HUES64 (cell line): ENCODE measurements at regions not wholly inside any gene's neighbourhood (a gene's known extent, or its start where the extent isn't known, plus 50 kb on each side); places are given as distances from the start of the nearest gene placed in this dataset.

Experiments
- H3K27ac ChIP-seq: 2 replicates; pipeline ENCODE4 v1.7.0; 2013; ENCODE audit warnings: low read depth, low read length, inconsistent platforms
- H3K27me3 ChIP-seq: 2 replicates; pipeline ENCODE4 v1.6.1; 2013; ENCODE audit warnings: mild to moderate bottlenecking, low read length; ENCODE audit not compliant: insufficient read depth
- H3K36me3 ChIP-seq: 2 replicates; pipeline ENCODE4 v1.6.1; 2013; ENCODE audit warnings: mild to moderate bottlenecking, low read length; ENCODE audit not compliant: insufficient read depth
- H3K4me1 ChIP-seq: 2 replicates; pipeline ENCODE4 v1.6.1; 2013; ENCODE audit warnings: mild to moderate bottlenecking, low read length, moderate library complexity; ENCODE audit not compliant: insufficient read depth
- H3K4me3 ChIP-seq: 2 replicates; pipeline ENCODE4 v1.5.1; 2013; ENCODE audit warnings: mild to moderate bottlenecking, low read length, moderate library complexity
- H3K9ac ChIP-seq: 2 replicates; pipeline ENCODE4 v1.6.1; 2013; ENCODE audit warnings: mild to moderate bottlenecking, low read depth, low read length
- H3K9me3 ChIP-seq: 2 replicates; pipeline ENCODE4 v1.6.1; 2013; ENCODE audit warnings: low read depth, low read length; ENCODE audit not compliant: insufficient read depth
- WGBS: fragments of 150-250, 120-280 bp; methylation state at CpG from one replicate; pipeline ENCODE4 v1.1.7; 2013; ENCODE audit warnings: missing lambda C conversion rate; 5-methylcytosine and 5-hydroxymethylcytosine counted together

DNA sequence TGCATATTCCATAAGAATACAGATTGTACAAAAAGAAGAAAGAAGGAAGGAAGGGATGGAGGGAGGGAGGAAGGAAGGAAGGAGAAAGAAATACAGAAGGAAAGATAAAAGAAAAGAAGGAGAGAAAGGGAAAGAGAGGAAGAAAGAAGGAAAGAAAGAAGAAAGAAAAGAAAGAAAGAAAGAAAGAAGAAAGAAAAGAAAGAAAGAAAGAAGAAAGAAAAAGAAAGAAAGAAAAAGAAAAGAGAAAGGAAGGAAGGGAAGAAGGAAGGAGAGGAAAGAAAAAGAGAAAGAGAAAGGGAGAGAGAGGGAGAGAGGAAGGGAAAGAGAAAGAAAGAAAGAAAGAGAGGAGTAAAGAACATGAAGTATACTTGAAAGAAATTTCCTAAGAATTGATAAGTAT lies 577.9 kb upstream of the ALCAM start:
- no peaks in the 10 kb centered on the region for H3K9me3 ChIP-seq
- no peak overlapping the region for H3K4me3 ChIP-seq
- H3K36me3 ChIP-seq = no peaks in the 10 kb centered on the region
- H3K4me1 ChIP-seq = no peaks in the 10 kb centered on the region
- H3K9ac ChIP-seq = no peak overlapping the region
- no peaks in the 10 kb centered on the region for H3K27me3 ChIP-seq
- H3K27ac ChIP-seq = no peak overlapping the region

DNA sequence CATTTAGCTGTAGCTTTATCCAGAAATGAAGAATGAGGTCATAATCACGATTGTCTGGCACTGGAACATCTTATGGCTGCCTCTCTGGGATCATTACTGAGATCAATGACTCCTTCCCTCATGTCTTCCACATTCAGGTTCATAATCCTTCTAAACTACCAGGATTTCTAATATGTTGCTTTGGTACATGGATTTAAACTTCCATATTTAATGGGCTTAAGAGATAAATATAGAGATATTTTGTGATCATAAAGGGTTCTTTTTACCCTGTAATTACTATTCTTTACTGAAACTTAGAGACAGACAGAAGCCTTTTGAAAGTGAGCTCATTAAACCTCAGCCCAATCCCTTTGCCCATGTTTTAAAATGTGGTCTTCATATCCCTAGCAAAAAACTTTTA lies 575.4 kb upstream of the ALCAM start:
- Histone ChIP-seq H3K9me3 (no peaks in the 10 kb centered on the region), H3K27ac (no peak overlapping the region), H3K4me3 (no peak overlapping the region), H3K27me3 (no peaks in the 10 kb centered on the region), H3K9ac (no peak overlapping the region), H3K36me3 (no peaks in the 10 kb centered on the region), H3K4me1 (no peaks in the 10 kb centered on the region)
- WGBS = 97% methylated on average over 1 of the region's 1 CpG

DNA sequence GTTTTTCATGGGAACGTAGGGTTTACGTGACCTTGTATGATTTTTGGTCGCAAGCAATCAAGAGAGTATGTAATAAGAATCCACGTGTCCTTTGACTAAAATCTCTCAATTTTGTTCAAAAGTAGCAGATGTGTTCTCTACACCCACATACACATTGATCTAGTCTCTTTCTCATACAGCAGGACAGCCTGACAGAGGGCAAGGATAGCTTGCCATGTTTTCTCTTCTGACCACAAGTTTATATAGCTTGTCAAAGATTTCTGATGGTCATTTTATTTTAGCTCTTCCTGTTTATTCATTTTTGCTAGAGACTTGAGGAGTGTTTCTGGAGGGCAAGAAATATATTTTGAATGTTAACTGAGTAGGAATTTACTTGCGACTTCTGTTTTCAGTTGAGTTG lies 570.2 kb upstream of the ALCAM start:
- 97% methylated on average over 5 of the region's 5 CpGs for WGBS

DNA sequence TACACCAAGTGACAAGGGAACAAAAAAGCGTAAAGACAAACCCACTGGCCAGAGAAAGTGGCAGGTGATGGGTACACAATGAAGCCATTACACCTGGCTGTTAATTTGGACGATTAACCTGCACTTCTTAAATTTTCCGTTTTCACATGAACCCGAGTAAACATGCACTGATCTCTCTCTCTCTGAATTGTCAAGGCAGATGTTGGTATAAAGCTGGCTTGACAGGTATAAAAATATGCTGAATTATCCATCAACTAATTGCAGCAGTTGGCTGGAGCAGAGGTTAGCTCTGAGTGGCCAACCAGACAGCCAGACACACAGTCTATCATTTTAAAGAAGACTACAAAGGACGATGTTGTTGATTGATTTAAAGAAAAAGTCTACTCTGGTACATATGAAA lies 561.7 kb upstream of the ALCAM start:
- H3K27ac ChIP-seq = no peak overlapping the region
- no peak overlapping the region for H3K9ac ChIP-seq
- H3K36me3 ChIP-seq = no peaks in the 10 kb centered on the region
- no peaks in the 10 kb centered on the region for H3K27me3 ChIP-seq
- no peaks in the 10 kb centered on the region for H3K9me3 ChIP-seq
- 98% methylated on average over 4 of the region's 5 CpGs for WGBS
- H3K4me3 ChIP-seq = no peak overlapping the region
- H3K4me1 ChIP-seq = no peaks in the 10 kb centered on the region

More for the DNA sequence above, 570.2 kb upstream of the ALCAM start:
- Histone ChIP-seq H3K36me3 (no peaks in the 10 kb centered on the region), H3K27ac (no peak overlapping the region), H3K9ac (no peak overlapping the region), H3K9me3 (no peaks in the 10 kb centered on the region), H3K27me3 (no peaks in the 10 kb centered on the region), H3K4me3 (no peak overlapping the region), H3K4me1 (no peaks in the 10 kb centered on the region; the same call in 1 of the 2 replicates)

DNA sequence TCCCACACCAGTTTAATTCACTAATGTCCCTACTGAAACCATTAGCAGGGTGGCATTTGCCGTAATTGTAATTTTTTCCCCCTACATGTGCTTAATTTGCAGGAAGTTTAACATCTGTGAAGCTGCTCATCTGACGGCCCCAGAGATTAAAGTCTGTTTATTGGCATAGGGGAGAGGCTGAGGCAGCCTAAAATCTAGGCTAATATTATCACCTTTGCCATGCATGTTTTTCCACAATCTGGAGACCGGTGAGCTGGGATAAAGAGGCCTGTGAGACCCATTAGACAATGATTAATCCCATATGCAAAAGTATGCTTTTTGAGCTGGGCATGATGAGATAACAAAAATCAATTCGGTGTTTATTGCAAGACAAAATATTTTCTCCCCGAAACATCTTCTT lies 561.2 kb upstream of the ALCAM start:
- 96% methylated on average over 4 of the region's 5 CpGs for WGBS

DNA sequence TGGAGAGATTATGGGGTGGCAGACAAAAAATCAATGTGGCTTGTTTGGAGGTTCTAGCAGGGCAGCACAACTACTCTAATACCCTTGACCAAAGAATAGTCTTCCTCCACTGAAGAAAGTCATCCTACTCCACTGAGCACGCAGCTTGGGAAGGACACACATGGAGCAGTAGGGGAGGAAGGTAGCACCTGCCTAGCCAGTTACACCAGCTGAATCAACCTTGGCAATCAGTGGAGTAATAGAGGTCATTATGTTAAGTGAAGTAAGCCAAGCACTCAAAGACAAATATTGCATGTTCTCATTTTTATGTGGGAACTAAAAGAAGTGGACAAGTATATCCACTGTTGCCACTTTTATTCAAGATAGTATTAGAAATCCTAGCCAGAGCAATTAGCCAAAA lies 555.8 kb upstream of the ALCAM start:
- Histone ChIP-seq H3K36me3 (no peaks in the 10 kb centered on the region), H3K27me3 (no peaks in the 10 kb centered on the region), H3K4me1 (peaks cover 6% of the 10 kb centered on the region), H3K4me3 (no peak overlapping the region), H3K9ac (no peak overlapping the region), H3K9me3 (no peaks in the 10 kb centered on the region), H3K27ac (no peak overlapping the region)
- 92% methylated on average over 1 of the region's 1 CpG for WGBS

More for the DNA sequence above, 561.2 kb upstream of the ALCAM start:
- H3K4me1 ChIP-seq = no peaks in the 10 kb centered on the region
- no peak overlapping the region for H3K27ac ChIP-seq
- H3K4me3 ChIP-seq = no peak overlapping the region
- H3K27me3 ChIP-seq = no peaks in the 10 kb centered on the region
- H3K9me3 ChIP-seq = no peaks in the 10 kb centered on the region
- no peaks in the 10 kb centered on the region for H3K36me3 ChIP-seq
- H3K9ac ChIP-seq = no peak overlapping the region

DNA sequence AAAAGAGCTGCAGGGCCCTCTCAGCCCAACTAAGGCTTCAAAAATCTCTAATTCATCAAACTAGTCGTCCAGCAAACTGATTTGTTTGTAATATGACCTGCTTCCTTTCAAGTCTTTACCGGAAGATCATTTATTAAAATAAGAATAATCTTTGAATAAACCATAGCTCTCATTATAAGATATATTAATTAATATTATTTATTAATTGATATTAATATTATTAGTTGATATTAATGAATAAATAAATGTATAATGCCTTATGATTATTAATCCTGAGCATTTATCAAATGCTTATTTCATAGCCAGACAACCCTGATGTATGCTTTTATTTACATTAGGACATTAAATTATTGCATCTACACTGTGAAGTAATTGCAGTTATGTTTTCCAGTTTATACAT lies 550.7 kb upstream of the ALCAM start:
- WGBS = 14% methylated on average over 1 of the region's 2 CpGs
- Histone ChIP-seq H3K9me3 (peaks cover 13% of the 10 kb centered on the region), H3K4me3 (no peak overlapping the region)

DNA sequence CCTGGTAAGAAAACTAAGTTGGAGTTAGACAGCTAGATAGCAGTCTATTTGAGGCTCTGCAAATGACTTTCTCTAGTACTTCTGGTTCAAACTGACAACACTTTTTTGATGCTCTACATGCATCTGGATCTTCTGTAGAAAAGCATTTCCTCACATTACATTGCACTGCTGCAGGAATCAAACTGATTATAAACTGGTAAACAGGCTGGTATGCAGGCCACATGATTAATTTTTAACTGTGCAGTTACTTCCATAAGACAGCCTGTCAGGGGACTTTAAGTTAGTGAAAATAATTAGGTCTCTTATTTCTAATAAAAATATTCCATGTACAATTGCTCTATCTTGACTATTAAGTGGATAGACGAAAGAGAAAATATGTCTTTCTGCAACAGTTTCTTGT lies 550.0 kb upstream of the ALCAM start:
- no peaks in the 10 kb centered on the region for H3K27me3 ChIP-seq
- 78% methylated on average over 1 of the region's 1 CpG for WGBS
- H3K27ac ChIP-seq = no peak overlapping the region
- H3K36me3 ChIP-seq = no peaks in the 10 kb centered on the region
- H3K9me3 ChIP-seq = peaks cover 20% of the 10 kb centered on the region
- peaks cover 6% of the 10 kb centered on the region for H3K4me1 ChIP-seq
- no peak overlapping the region for H3K9ac ChIP-seq
- H3K4me3 ChIP-seq = no peak overlapping the region

More for the DNA sequence above, 550.7 kb upstream of the ALCAM start:
- H3K4me1 ChIP-seq = peaks cover 6% of the 10 kb centered on the region
- H3K27ac ChIP-seq = no peak overlapping the region
- no peaks in the 10 kb centered on the region for H3K27me3 ChIP-seq
- no peak overlapping the region for H3K9ac ChIP-seq
- no peaks in the 10 kb centered on the region for H3K36me3 ChIP-seq

DNA sequence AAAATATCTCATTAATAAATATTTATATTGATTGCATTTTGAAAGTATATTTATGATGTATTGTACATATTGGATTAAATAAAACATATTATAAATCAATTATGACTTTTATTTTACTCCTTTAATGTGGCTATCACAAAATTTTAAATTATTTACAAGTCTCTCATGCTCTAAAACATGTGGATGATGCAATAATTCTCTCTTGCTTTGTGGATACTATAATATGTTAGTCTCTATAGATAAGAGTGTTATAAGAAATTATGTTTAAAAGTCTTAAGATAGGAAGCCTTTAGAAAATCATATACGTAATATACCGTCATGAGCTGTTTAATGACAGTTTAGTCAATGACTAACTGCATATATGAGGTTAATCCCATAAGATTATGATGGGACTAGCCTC lies 547.4 kb upstream of the ALCAM start:
- 50% methylated on average over 2 of the region's 2 CpGs for WGBS
- Histone ChIP-seq H3K36me3 (no peaks in the 10 kb centered on the region), H3K4me3 (no peak overlapping the region), H3K9ac (no peak overlapping the region), H3K9me3 (peaks cover 34% of the 10 kb centered on the region), H3K27ac (no peak overlapping the region), H3K4me1 (peaks cover 7% of the 10 kb centered on the region), H3K27me3 (no peaks in the 10 kb centered on the region)

DNA sequence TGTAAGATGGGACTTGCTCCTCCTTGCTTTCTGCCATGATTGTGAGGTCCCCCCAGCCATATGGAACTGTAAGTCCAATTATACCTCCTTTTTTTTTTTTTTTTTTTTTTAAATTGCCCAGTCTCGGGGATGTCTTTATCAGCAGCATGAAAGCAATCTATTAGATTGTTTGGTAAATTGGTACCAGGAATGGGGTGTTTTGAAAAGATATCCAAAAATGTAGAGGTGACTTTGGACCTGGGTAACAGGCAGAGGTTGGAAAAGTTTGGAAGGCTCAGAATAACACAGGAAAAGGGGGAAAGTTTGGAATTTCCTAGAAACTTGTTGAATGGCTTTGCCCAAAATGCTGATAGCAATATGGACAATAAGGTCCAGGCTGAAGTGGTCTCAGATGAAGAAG lies 545.8 kb upstream of the ALCAM start:
- 91% methylated on average over 1 of the region's 1 CpG for WGBS
- Histone ChIP-seq H3K9ac (no peak overlapping the region), H3K4me3 (no peak overlapping the region), H3K27ac (no peak overlapping the region), H3K36me3 (no peaks in the 10 kb centered on the region), H3K27me3 (no peaks in the 10 kb centered on the region), H3K4me1 (peaks cover 17% of the 10 kb centered on the region), H3K9me3 (peaks cover 34% of the 10 kb centered on the region)

DNA sequence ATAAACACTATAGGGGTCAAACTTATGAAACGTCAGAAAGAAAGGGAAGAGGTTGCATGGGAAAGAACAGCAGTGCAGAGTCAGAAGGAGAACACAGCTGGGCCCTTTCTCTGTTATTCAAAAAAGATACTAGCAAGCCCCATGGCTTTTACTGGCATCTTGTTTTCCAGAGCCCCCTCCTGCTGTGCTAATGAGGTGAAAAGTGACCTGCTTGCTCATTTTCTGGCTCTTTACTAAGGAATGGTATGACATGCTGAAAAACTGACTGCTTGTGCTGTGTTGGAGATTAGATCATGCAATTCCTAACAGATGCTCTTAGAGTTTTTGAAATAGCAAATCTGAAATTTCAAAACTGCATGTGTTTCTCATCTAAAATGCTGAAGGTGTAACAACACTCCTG lies 541.6 kb upstream of the ALCAM start:
- no peak overlapping the region for H3K4me3 ChIP-seq
- H3K27me3 ChIP-seq = peaks cover 5% of the 10 kb centered on the region; the same call in 1 of the 2 replicates
- H3K4me1 ChIP-seq = peaks cover 28% of the 10 kb centered on the region
- 0% methylated on average over 1 of the region's 1 CpG for WGBS
- peaks cover 30% of the 10 kb centered on the region for H3K9me3 ChIP-seq
- peak overlapping the region; percentile 88 for H3K27ac ChIP-seq
- H3K9ac ChIP-seq = no peak overlapping the region
- no peaks in the 10 kb centered on the region for H3K36me3 ChIP-seq

DNA sequence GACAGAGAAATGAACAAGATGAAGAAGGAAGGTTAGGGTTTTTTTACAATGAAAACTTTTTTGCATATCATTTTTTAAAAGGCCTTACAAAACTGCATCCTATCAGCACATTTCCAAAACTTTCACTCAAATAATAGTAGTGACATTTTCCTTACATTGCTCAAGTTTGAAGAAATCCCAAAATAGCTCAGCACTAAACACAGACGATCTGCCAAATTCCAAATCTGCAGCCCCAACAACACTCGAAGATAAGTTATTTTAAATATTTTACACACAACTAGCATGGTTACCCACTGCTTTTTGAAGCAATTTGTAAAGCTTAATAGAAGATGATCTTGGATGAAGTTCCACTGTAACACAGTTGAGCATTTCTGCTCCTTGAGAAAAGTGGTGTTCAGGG lies 535.6 kb upstream of the ALCAM start:
- Histone ChIP-seq H3K9me3 (no peaks in the 10 kb centered on the region), H3K27me3 (peaks cover 5% of the 10 kb centered on the region; the same call in 1 of the 2 replicates), H3K9ac (no peak overlapping the region), H3K4me3 (no peak overlapping the region), H3K4me1 (peaks cover 20% of the 10 kb centered on the region), H3K36me3 (no peaks in the 10 kb centered on the region), H3K27ac (no peak overlapping the region)
- 100% methylated on average over 2 of the region's 2 CpGs for WGBS
